GM12872 (cell line): ENCODE measurements at regions not wholly inside any gene's neighbourhood (a gene's known extent, or its start where the extent isn't known, plus 50 kb on each side); places are given as distances from the start of the nearest gene placed in this dataset.

Experiments
- TF ChIP-seq, protein P1 (sequence below): IDR thresholded peaks from 3 replicates; pipeline ENCODE4 v1.5.1; 2011; ENCODE audit warnings: low read depth, mild to moderate bottlenecking, low read length, moderate library complexity; ENCODE audit not compliant: insufficient read depth

DNA sequence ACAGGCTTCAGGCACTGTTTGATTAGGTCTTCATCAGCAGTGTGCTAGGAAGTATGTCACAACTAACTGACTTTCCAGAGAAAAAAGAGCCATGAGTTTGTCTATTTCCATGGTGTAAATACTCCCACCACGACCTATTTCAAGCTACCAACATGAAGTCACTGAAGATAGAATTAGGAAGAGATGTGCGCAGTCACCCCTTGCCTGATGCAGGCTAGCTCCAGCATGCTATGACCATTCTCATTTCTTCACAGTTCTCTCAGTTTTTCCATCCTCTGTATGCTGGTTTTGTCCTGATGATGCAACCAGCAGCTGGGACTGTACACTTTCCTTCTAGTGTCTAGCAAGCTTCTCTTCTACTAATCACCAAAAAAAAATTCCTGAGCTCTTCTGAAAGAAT lies 191.6 kb upstream of the NUDT4 start:
- TF ChIP-seq, protein P1, sequence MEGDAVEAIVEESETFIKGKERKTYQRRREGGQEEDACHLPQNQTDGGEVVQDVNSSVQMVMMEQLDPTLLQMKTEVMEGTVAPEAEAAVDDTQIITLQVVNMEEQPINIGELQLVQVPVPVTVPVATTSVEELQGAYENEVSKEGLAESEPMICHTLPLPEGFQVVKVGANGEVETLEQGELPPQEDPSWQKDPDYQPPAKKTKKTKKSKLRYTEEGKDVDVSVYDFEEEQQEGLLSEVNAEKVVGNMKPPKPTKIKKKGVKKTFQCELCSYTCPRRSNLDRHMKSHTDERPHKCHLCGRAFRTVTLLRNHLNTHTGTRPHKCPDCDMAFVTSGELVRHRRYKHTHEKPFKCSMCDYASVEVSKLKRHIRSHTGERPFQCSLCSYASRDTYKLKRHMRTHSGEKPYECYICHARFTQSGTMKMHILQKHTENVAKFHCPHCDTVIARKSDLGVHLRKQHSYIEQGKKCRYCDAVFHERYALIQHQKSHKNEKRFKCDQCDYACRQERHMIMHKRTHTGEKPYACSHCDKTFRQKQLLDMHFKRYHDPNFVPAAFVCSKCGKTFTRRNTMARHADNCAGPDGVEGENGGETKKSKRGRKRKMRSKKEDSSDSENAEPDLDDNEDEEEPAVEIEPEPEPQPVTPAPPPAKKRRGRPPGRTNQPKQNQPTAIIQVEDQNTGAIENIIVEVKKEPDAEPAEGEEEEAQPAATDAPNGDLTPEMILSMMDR, result no peak

DNA sequence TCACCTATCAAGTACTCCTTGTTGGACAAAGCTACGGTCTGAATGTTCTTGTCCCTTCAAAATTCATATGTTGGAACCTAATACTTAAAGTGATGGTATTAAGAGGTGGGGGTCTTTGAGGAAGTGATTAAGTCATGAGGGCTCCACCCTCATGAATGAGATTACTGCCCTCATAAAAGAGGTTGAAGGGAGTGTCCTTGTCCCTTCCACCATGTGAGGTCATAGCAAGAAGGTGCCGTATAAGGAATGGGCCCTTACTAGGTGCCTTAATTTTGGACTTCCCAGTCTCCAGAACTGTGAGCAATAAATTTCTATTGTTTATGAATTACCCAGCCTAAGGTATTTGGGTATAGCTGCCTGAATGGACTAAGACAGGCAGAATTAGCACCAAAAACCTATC lies 191.1 kb upstream of the NUDT4 start:
- TF ChIP-seq, protein P1, result no peak

DNA sequence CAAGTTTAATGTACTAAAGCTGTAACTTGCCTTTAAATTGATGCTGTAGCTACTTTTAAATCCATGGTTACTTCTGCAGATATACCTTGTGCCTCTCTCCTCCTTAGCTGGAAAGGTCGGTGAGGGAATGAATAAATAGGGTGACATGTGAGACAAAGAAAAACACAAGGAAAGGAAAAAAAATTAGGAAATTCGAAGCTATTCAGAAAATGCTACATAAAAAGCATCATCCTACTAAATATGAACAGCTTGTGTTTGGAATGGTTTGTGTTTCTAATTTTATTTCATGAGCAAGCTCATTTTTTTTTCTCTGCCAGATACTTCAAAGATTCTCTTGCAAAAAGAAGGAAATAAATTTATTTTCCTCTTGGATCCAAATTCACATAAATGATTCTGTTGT lies 186.3 kb upstream of the NUDT4 start:
- TF ChIP-seq, protein P1, result no peak

DNA sequence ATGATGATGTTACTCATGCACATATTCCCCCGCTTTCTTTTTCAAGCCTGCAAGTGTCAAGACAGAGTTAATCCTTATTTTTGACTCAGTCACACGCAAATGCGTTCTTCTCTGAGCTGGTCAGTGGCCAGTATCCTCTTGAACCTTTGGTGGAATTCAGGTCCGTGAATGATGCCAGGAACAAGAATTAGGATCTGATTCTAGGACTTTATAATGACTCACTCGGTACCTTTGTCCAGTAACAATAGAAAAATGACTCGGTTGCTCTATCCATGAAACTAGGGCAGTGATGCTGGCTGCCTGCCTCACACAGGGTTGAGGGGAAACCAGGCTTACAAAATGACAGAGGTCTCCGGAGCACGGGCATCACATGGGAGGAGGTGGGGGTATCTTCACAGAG lies 185.8 kb upstream of the NUDT4 start:
- TF ChIP-seq, protein P1, result no peak

DNA sequence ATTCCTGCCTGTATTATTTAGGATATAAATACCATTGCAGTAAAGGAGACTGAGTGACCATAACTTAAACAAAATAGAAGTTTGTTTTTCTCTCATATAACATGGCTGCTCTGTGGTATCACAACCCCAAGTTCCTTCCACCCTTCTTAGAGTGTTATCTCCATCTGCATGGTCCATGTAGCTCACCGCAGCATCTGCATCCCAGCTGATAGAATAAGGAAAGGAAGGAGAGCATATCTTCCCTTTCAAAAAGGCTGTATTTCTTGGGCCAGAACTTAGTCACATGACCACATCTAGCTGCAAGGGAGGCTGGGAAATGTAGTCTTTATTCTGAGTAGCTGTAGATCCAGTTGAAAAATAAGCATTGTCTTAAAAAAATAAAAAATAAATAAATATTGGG lies 184.8 kb upstream of the NUDT4 start:
- TF ChIP-seq, protein P1, result no peak

DNA sequence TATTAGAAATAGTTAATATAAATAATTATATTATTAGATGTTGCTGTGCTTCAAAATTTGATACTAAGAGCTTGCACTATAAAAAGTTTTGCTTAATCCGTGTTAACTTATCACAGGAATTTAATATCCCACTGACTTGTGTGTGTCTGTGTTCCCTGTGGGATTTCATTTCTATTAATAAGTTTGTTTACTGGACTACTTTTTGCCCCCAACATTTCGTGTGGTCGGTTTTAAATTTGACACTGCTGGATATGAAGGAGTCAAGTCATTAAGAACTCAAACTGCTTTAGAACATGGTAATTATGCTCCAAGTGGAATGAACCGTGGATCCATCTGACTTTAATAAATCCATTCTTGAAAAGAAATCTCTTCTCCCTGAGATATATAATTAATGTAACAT lies 182.2 kb upstream of the NUDT4 start:
- TF ChIP-seq, protein P1, result no peak

DNA sequence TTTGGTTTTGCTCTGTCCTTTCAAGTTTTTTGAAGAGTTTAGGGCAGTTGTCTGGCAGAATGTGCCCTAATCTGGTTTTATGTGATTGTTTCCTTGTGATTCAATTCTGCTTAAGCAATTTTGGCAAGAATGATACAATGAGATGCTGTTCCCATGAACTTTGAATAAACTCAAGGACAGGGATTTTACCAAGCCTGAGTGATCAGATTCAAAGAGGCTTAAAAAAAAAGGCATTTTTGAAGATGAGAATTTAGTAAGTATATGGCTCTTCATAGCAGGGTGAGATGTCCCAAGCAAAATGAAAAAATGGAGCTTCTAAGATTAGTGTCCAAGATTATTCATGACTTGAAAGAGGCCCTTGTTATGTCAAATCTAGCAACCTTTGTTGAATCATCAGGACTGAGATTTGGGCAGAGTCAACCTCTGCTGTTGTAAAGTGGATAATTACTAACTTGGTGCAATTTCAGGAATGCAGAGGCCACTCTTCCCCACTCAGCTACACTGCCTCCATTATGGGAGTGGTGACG lies 180.6 kb upstream of the NUDT4 start:
- TF ChIP-seq, protein P1, result no peak

DNA sequence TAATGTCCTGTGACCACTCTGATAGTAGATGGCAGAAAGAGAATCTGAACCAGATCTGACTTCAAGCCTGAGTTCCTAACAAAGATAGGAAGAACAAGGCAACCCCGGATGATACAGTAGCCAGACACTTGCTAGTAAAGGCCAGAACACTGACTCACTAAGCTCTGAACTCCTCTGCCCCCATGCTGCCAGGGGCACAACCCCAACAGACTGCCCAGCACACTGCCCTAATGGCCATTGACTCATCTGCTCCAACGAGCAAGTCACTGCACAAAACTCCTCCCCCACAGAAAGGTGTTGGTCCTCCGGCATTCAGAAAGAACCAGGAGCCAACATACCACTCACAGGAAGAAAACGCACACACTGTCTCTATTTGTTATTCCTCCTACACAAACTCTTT lies 179.6 kb upstream of the NUDT4 start:
- TF ChIP-seq, protein P1, result no peak
